B cell (primary cell): ENCODE measurements at regions not wholly inside any gene's neighbourhood (a gene's known extent, or its start where the extent isn't known, plus 50 kb on each side); places are given as distances from the start of the nearest gene placed in this dataset.

Experiments used
- ATAC-seq: fragments of 200-7000 bp; cut with Tn5 transposase; one replicate; pipeline ENCODE4 v1.10.0; 2021; ENCODE audit warnings: low read depth, mild to moderate bottlenecking, moderate number of reproducible peaks, moderate library complexity
- CTCF ChIA-PET: fragments of 350-600 bp; sonication (Branson Sonifier 250); formaldehyde crosslinking; loops from one replicate; lab custom pipeline; 2021; ENCODE audit warnings: antibody characterized with exemption, inconsistent platforms; lab: Charles Lee
- POLR2A ChIA-PET: fragments of 350-600 bp; sonication (Branson Sonifier 250); formaldehyde crosslinking; loops from one replicate; lab custom pipeline; 2021; ENCODE audit warnings: antibody characterized with exemption; lab: Charles Lee
- DNase-seq: peaks from one replicate; pipeline ENCODE4 v3.0.0; 2013
- H2AFZ ChIP-seq: 2 replicates; pipeline ENCODE4 v1.6.1; 2012; ENCODE audit warnings: mild to moderate bottlenecking, low read depth, low read length; ENCODE audit not compliant: insufficient read depth, poor library complexity, severe bottlenecking
- H3K27ac ChIP-seq, 2 donors: 1 replicate in 1 of 2; 2 replicates in 1 of 2; pipeline ENCODE4 v1.5.1; 2012 to 2013; ENCODE audit warnings: low read length in 2 of 2, mild to moderate bottlenecking in 2 of 2, moderate library complexity in 1 of 2
- H3K27me3 ChIP-seq, 4 experiments: fragments of 200-600 bp in 1 of 4; sonication (generic) in 1 of 4; replicated peaks in 1 of 4; 1 replicate in 2 of 4; 2 replicates in 2 of 4; pipeline versions ENCODE4 v1.6.1 to v1.7.0; 2013 to 2016; ENCODE audit warnings: low read length in 3 of 4, mild to moderate bottlenecking in 2 of 4, mixed read lengths in 1 of 4, moderate library complexity in 1 of 4; ENCODE audit not compliant: insufficient read depth in 4 of 4, control insufficient read depth in 3 of 4; ENCODE audit errors: control extremely low read depth in 1 of 4
- H3K36me3 ChIP-seq, 2 experiments: replicated peaks in 1 of 2; 1 replicate in 1 of 2; 2 replicates in 1 of 2; pipeline versions ENCODE4 v1.6.1 to v1.7.1; 2013; ENCODE audit warnings: low read length in 1 of 2; ENCODE audit not compliant: insufficient read depth in 2 of 2, control insufficient read depth in 1 of 2; ENCODE audit errors: control extremely low read depth in 1 of 2, extremely low read depth in 1 of 2
- H3K4me1 ChIP-seq, 2 donors: fragments of 200-600 bp in 1 of 2; sonication (generic) in 1 of 2; 1 replicate in 1 of 2; 2 replicates in 1 of 2; pipeline versions ENCODE4 v1.5.1 to v1.6.1; 2013 to 2017; ENCODE audit warnings: low read length in 2 of 2; ENCODE audit not compliant: control insufficient read depth in 2 of 2, insufficient read depth in 2 of 2
- H3K4me2 ChIP-seq: replicated peaks from 2 replicates; pipeline ENCODE3; 2012; ENCODE audit warnings: mild to moderate bottlenecking, low read depth, low read length; ENCODE audit not compliant: poor library complexity, severe bottlenecking
- H3K4me3 ChIP-seq, 5 experiments: fragments of 200-600 bp in 1 of 5; sonication (generic) in 1 of 5; 1 replicate in 3 of 5; 2 replicates in 2 of 5; pipeline versions ENCODE4 v1.5.1 to v1.7.0; 2011 to 2016; ENCODE audit warnings: low read length in 4 of 5, mild to moderate bottlenecking in 4 of 5, low read depth in 2 of 5, control low read depth in 1 of 5, moderate library complexity in 1 of 5; ENCODE audit not compliant: insufficient read depth in 1 of 5; ENCODE audit errors: control extremely low read depth in 1 of 5, extremely low read depth in 1 of 5
- H3K79me2 ChIP-seq: fragments of 200-600 bp; sonication (generic); one replicate; pipeline ENCODE4 v1.6.0; 2016; ENCODE audit warnings: low read length; ENCODE audit not compliant: control insufficient read depth, insufficient read depth
- H3K9ac ChIP-seq: fragments of 200-600 bp; sonication (generic); 2 replicates; pipeline ENCODE4 v1.6.1; 2017; ENCODE audit warnings: mild to moderate bottlenecking, low read length, moderate library complexity
- H3K9me3 ChIP-seq, 3 donors: one replicate each; pipeline versions ENCODE4 v1.6.1 to v1.7.1; 2013; ENCODE audit warnings: low read length in 2 of 3; ENCODE audit not compliant: control insufficient read depth in 2 of 3, insufficient read depth in 1 of 3; ENCODE audit errors: control extremely low read depth in 1 of 3
- H4K20me1 ChIP-seq: 2 replicates; pipeline ENCODE4 v1.6.0; 2012; ENCODE audit warnings: mild to moderate bottlenecking, low read length; ENCODE audit not compliant: insufficient read depth, control insufficient read depth, poor library complexity, severe bottlenecking
- H3K27ac Mint-ChIP-seq: one replicate; pipeline ENCODE4 v1.8.0; 2021; ENCODE audit warnings: mixed read lengths
- H3K27me3 Mint-ChIP-seq: one replicate; pipeline ENCODE4 v1.8.0; 2021; ENCODE audit warnings: mixed read lengths
- H3K4me1 Mint-ChIP-seq: one replicate; pipeline ENCODE4 v1.8.0; 2021; ENCODE audit warnings: mixed read lengths
- H3K4me3 Mint-ChIP-seq: one replicate; pipeline ENCODE4 v1.8.0; 2021; ENCODE audit warnings: mixed read lengths
- H3K9me3 Mint-ChIP-seq: one replicate; pipeline ENCODE4 v1.8.0; 2022; ENCODE audit warnings: mixed read lengths; ENCODE audit not compliant: insufficient read depth
- CTCF ChIP-seq: fragments of 200-600 bp; IDR thresholded peaks from one replicate; pipeline ENCODE4 v1.8.0; 2022; ENCODE audit warnings: antibody characterized with exemption, mild to moderate bottlenecking
- EZH2 ChIP-seq: IDR thresholded peaks from 2 replicates; pipeline ENCODE4 v1.6.1; 2012; ENCODE audit warnings: borderline replicate concordance, low read depth, mild to moderate bottlenecking, moderate library complexity, low read length; ENCODE audit not compliant: insufficient read depth, poor library complexity, severe bottlenecking
- WGBS: methylation state at CpG from one replicate; pipeline ENCODE4 v1.1.5; 2013; ENCODE audit warnings: missing lambda C conversion rate; ENCODE audit not compliant: insufficient coverage; 5-methylcytosine and 5-hydroxymethylcytosine counted together
- intact Hi-C: fragments of 100-400 bp; cut with micrococcal nuclease; formaldehyde crosslinking; loops from one replicate; pipeline ENCODE4 v1.10.0; 2022

DNA sequence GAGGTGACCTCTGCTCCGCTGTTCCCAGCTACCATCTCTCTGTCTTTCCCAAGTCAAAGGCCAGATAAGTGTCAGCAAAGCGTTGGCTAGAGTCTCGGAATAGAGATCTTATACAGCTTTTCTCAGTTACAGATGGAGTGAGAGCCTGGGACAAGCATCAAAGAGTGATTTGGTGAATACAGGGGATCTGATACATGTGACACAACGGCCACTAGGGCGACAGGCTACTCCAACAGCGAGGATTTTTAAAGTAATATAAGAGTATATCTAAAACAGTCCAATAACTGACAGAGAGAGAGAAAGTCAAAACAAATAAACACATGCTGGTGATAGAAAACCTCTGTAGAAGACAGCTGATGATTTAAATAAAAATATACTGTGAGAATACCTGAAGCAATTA, 433.1 kb upstream of the SMIM31 start:
- Mint-ChIP-seq H3K4me1 (no peaks in the 10 kb centered on the region), H3K27me3 (no peaks in the 10 kb centered on the region), H3K27ac (no peak overlapping the region), H3K4me3 (no peak overlapping the region), H3K9me3 (no peaks in the 10 kb centered on the region)
- intact Hi-C loops, result no loop called here
- DNase-seq, result no peak
- no peaks in the 10 kb centered on the region for H3K36me3 ChIP-seq
- TF ChIP-seq EZH2 (no peak), CTCF (no peak)
- no peaks in the 10 kb centered on the region for H3K9me3 ChIP-seq
- no peak overlapping the region for H3K4me3 ChIP-seq
- no peak overlapping the region for H3K9ac ChIP-seq
- H3K4me1 ChIP-seq, result no peaks in the 10 kb centered on the region
- no peaks in the 10 kb centered on the region for H3K27me3 ChIP-seq
- H3K27ac ChIP-seq, result no peak overlapping the region
- H4K20me1 ChIP-seq, result no peaks in the 10 kb centered on the region
- WGBS, result 71% methylated on average over 2 of the region's 6 CpGs
- H2AFZ ChIP-seq, result no peak overlapping the region
- ATAC-seq, result no peak
- no peak overlapping the region for H3K4me2 ChIP-seq
- no peaks in the 10 kb centered on the region for H3K79me2 ChIP-seq
- ChIA-PET CTCF (no interaction called here), POLR2A (no interaction called here)

DNA sequence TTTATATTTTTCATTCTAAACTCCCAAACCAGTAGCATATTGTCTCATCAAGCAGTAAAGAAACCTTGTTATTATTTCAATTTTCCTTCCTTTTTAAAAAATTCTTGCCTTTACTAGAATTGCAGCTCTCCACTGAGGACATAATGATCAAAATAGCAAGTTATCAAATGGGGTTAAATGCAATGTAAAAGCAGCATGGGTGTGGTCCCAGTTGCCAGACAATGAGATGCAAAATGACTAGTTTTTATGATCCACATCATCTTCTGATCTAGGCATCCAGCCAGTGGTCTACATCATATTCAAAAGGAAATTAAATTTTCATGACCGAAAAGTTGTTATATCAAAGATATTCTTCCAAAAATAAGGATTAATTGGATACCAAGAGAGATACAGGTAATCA, 427.9 kb upstream of the SMIM31 start:
- Mint-ChIP-seq H3K4me1 (no peaks in the 10 kb centered on the region), H3K27me3 (no peaks in the 10 kb centered on the region), H3K4me3 (no peak overlapping the region), H3K27ac (no peak overlapping the region), H3K9me3 (no peaks in the 10 kb centered on the region)
- TF ChIP-seq EZH2 (no peak), CTCF (no peak)
- Histone ChIP-seq H3K36me3 (no peaks in the 10 kb centered on the region), H3K27ac (no peak overlapping the region), H3K79me2 (no peaks in the 10 kb centered on the region), H3K4me2 (no peak overlapping the region), H3K9ac (no peak overlapping the region), H3K4me3 (no peak overlapping the region), H2AFZ (no peak overlapping the region), H3K27me3 (no peaks in the 10 kb centered on the region), H4K20me1 (no peaks in the 10 kb centered on the region), H3K4me1 (no peaks in the 10 kb centered on the region), H3K9me3 (no peaks in the 10 kb centered on the region)
- ATAC-seq (no peak), DNase-seq (no peak)
- ChIA-PET POLR2A (no interaction called here), CTCF (no interaction called here)
- WGBS, result no CpG with 5 or more reads among the region's 1 CpG
- intact Hi-C loops, result no loop called here
